ENCODE measurements at regions not wholly inside any gene's neighbourhood (a gene's known extent, or its start where the extent isn't known, plus 50 kb on each side); places are given as distances from the start of the nearest gene placed in this dataset.

DNA sequence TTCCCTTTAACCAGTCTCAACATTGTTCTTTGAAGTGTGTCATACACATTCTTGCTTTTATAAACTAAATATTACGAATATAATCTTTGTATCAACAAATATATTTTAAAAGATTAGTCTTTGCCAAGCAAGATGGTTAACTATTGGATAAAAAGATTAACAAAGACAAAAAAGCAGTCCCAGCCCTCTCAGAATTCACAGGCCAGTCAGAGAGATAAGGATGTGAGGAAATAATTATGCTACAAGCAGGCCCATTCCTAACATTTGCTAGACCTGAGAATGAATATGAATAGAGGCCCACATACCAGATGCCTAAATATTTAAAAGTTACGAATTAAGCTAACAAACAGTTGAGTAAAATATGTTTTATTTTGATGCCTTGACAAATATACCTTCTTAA lies 457.7 kb downstream of the CETN3 start:
- TF ChIP-seq, protein P1, sequence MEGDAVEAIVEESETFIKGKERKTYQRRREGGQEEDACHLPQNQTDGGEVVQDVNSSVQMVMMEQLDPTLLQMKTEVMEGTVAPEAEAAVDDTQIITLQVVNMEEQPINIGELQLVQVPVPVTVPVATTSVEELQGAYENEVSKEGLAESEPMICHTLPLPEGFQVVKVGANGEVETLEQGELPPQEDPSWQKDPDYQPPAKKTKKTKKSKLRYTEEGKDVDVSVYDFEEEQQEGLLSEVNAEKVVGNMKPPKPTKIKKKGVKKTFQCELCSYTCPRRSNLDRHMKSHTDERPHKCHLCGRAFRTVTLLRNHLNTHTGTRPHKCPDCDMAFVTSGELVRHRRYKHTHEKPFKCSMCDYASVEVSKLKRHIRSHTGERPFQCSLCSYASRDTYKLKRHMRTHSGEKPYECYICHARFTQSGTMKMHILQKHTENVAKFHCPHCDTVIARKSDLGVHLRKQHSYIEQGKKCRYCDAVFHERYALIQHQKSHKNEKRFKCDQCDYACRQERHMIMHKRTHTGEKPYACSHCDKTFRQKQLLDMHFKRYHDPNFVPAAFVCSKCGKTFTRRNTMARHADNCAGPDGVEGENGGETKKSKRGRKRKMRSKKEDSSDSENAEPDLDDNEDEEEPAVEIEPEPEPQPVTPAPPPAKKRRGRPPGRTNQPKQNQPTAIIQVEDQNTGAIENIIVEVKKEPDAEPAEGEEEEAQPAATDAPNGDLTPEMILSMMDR (IDR thresholded peaks at IDR 0.05; ENCODE audit: low read depth, low read length) = no peak
- DNase-seq (ENCODE audit: low read depth in 2 of 2) = no peak
- no peak overlapping the region for H3K4me3 ChIP-seq (replicated peaks in 1 of 2; ENCODE audit: low read depth in 2 of 2, low read length in 2 of 2)

DNA sequence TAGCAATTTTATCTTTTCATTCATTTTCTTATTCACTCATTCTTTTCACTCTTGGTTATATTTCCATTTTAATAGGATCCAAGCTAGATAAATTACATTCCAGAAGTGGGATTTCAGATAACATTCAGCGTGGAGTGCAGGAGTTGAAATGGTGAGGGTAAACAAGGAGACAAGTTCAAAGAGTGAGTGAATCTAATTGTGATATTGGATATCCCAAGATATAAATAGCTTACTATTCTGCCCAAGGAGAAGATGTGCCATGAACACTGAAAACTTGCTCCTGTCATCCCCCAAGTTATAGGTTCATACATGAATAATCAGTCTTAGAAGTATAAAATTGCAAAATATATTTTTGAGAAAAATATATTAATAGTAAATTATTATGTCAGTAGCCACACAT lies 459.3 kb downstream of the CETN3 start:
- no peak overlapping the region for H3K4me3 ChIP-seq (replicated peaks in 1 of 2; ENCODE audit: low read depth in 2 of 2, low read length in 2 of 2)
- DNase-seq (ENCODE audit: low read depth in 2 of 2) = no peak
- TF ChIP-seq, protein P1 (IDR thresholded peaks at IDR 0.05; ENCODE audit: low read depth, low read length) = no peak

DNA sequence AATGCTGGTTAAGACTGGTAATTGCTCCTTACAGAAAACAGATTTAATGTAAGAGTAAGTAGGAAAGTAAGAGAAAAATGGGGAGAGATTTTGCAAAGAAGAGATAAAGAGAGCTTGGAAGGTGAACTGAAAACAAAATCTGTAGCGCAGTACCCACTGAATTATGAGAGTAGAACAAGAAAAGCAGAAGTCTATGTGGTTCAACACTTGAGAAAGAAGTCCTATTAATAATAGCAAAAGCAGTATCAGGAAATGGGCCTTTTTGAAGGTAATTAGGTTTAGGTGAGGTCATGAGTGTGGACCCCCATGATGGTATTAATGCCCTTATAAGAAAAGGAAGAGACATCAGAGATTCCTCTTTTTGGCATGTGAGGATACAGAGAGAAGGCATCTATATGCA lies 460.6 kb downstream of the CETN3 start:
- DNase-seq (ENCODE audit: low read depth in 2 of 2) = no peak
- no peak overlapping the region for H3K4me3 ChIP-seq (replicated peaks in 1 of 2; ENCODE audit: low read depth in 2 of 2, low read length in 2 of 2)
- TF ChIP-seq, protein P1 (IDR thresholded peaks at IDR 0.05; ENCODE audit: low read depth, low read length) = no peak

DNA sequence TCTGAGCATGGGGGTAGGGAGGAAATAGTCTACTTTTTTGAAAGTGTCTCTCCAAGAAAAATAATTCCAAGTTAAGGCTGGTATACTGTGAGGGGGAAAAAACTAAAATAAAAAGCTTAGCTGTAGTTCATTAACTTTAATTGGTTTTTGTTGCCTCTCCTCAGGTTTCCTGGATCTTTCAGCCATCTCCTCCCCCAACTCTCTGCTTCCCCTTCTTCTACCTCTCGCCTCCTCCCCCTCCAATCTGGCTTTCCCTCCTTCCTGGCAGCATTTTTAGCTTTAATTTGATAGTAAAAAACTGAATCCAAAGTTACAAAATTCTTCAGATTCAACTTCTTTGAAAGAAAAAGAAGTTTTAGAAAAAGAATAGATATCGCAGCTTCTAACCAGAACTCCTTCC lies 462.6 kb downstream of the CETN3 start:
- no peak for DNase-seq (ENCODE audit: low read depth in 2 of 2)
- H3K4me3 ChIP-seq (replicated peaks in 1 of 2; ENCODE audit: low read depth in 2 of 2, low read length in 2 of 2) = no peak overlapping the region
- TF ChIP-seq, protein P1 (IDR thresholded peaks at IDR 0.05; ENCODE audit: low read depth, low read length) = no peak

DNA sequence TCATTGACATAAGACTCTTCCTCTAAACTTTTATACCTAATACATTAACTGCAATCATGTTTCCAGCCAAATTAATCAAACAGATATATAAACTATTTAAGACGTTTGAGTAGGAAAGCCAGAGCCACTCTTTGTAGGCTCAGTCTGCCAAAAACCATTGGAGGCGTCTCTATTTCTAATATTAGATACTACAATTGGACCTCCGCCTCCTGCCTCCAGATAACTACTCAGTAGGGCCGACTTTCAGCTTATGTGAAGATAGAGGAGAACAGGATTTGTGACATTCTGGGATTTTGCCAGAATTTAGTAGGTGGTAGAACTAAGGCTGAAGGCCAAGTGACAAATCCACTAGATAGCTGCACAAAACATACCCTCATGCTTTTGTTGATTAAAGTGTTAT lies 463.0 kb downstream of the CETN3 start:
- H3K4me3 ChIP-seq (replicated peaks in 1 of 2; ENCODE audit: low read depth in 2 of 2, low read length in 2 of 2) = no peak overlapping the region

DNA sequence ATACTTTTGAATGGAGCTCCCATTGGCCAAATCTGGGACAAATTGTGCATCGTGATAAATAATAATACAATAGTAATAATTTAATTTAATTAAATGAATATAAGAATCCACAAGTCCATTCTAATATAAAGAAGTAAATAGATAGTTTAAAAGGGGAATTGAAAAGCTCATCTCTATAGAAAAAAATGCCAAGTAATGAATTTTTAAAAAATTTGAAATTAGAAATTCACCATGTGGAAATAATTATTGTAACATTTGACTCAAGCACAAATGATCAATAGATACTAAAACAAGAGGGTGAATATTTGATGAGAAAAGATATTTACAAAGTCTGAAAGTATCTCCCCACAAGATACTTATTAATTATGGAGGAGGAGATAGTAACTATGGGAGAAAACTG lies 467.4 kb downstream of the CETN3 start:
- DNase-seq (ENCODE audit: low read depth in 2 of 2) = no peak
- TF ChIP-seq, protein P1 (IDR thresholded peaks at IDR 0.05; ENCODE audit: low read depth, low read length) = no peak
- no peak overlapping the region for H3K4me3 ChIP-seq (replicated peaks in 1 of 2; ENCODE audit: low read depth in 2 of 2, low read length in 2 of 2)

More for the DNA sequence above, 463.0 kb downstream of the CETN3 start:
- DNase-seq (ENCODE audit: low read depth in 2 of 2) = peak in 1 of 2 donors; percentile 37
- TF ChIP-seq, protein P1 (IDR thresholded peaks at IDR 0.05; ENCODE audit: low read depth, low read length) = no peak

DNA sequence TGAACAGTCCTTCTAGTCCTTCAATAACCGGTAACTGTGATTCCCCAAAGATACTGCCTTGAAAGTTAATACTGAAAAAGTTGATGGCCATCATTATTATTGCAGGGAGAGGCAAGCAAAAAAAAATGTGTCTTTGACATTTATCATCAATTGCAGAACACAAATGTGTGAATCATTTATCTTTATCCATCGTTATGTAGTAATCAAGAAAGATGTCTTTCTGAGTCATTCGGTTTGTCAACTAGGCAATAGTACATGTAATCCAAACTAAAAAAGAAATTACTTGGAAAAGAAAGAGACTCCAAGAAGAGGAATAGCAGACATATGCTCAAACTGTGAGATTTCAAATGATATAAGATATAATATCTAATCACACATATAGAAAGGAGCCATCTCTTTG lies 473.0 kb downstream of the CETN3 start:
- peak in 1 of 2 donors; percentile 21 for DNase-seq (ENCODE audit: low read depth in 2 of 2)
- no peak overlapping the region for H3K4me3 ChIP-seq (replicated peaks in 1 of 2; ENCODE audit: low read depth in 2 of 2, low read length in 2 of 2)
- TF ChIP-seq, protein P1 (IDR thresholded peaks at IDR 0.05; ENCODE audit: low read depth, low read length) = no peak

All from cardiac fibroblast (primary cell).